ENCODE measurements at regions not wholly inside any gene's neighbourhood (a gene's known extent, or its start where the extent isn't known, plus 50 kb on each side); places are given as distances from the start of the nearest gene placed in this dataset.

DNA sequence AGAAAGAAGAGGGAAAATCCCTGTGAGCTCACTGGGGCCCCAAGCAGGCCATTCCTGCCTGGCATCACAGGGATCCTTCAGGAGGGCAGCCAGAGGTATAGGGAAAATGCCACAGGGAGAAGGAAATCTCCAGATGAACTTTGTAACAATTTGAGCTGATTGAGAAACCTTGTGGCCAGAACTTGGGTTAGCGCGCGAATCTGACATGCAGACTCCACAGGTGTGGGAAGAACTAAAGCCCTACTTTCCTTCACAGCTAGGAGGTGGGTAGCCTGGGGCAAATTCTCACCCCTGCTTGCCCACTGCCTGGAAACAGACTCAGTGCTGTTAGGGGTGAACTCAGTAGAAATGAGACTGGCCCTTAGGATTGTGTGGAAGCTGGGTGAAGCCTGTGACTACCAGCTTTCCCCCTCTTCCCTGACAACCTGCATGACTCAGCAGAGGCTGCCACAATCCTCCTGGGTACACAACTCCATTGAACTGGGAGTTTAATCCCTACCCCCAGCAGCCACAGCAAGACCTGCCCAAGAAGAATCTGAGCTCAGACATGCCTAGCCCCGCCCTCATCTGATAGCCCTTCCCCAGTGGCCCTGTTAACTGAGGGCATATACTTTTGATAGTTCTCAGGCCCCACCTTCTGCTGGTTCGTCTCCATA, 57.2 kb upstream of the USP9Y start:
- Mint-ChIP-seq H3K27ac (no peak overlapping the region), H3K36me3 (no peaks in the 10 kb centered on the region), H3K4me3 (no peak overlapping the region), H3K9me3 (peaks cover 4% of the 10 kb centered on the region), H3K27me3 (no peaks in the 10 kb centered on the region), H3K4me1 (ENCODE audit: low read depth) (no peaks in the 10 kb centered on the region)
- no peak for DNase-seq
- ChIA-PET POLR2A (no interaction called here), CTCF (no interaction called here)
- intact Hi-C loops (cut with micrococcal nuclease): no loop called here

DNA sequence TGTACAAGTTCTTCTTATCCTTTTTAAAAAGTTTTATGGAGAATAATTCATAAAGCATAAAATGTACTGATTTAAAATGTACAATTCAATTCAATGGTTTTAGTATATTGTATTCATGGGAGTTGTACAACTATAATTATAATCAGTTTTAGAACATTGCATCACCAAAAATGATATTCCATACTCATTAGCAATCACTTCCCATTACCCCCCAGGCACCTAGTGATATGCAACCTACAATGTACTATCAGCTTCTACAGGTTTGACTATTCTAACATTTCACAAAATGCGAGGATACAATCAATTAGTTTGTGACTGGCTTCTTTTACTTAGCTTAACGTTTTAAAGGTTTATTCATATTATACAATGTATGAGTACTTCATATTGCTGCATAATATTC, 49.9 kb upstream of the USP9Y start:
- H3K9me3 Mint-ChIP-seq: peaks cover 5% of the 10 kb centered on the region
- H3K4me3 Mint-ChIP-seq: no peak overlapping the region
- H3K27ac Mint-ChIP-seq: no peak overlapping the region
- H3K36me3 Mint-ChIP-seq: no peaks in the 10 kb centered on the region
- CTCF ChIA-PET: no interaction called here
- POLR2A ChIA-PET: no interaction called here
- H3K27me3 Mint-ChIP-seq: no peaks in the 10 kb centered on the region
- H3K4me1 Mint-ChIP-seq (ENCODE audit: low read depth): no peaks in the 10 kb centered on the region
- intact Hi-C loops (cut with micrococcal nuclease): no loop called here
- DNase-seq: no peak

All from activated CD4-positive, alpha-beta memory T cell treated with anti-CD3 and anti-CD28 coated beads for 36 hours (primary cell).